IMR-90 (cell line): ENCODE measurements at regions not wholly inside any gene's neighbourhood (a gene's known extent, or its start where the extent isn't known, plus 50 kb on each side); places are given as distances from the start of the nearest gene placed in this dataset.

ENCODE experiments used
- ATAC-seq: fragments of 200-7000 bp; cut with Tn5 transposase; 2 replicates; pipeline ENCODE4 v1.9.1; 2020; ENCODE audit warnings: low read depth, mild to moderate bottlenecking, moderate library complexity
- BruUV-seq: library from RNA; stranded (reverse); fragments of 400-500 nt; replicated peaks from 2 replicates; lab custom pipeline; 2021; lab: Mats Ljungman, UMichigan
- CTCF ChIA-PET: fragments of 300-600 bp; formaldehyde crosslinking; extraction: SDS; loops from one replicate; lab custom pipeline; 2021; ENCODE audit warnings: antibody characterized with exemption; lab: Yijun Ruan, JAX
- POLR2A ChIA-PET: fragments of 300-600 bp; sonication (Branson Sonifier 250); formaldehyde crosslinking; loops from one replicate; lab custom pipeline; 2022; ENCODE audit warnings: antibody characterized with exemption; ENCODE audit not compliant: unreplicated experiment; lab: Charles Lee
- DNase-seq: peaks from one replicate; pipeline ENCODE4 v3.0.0; 2013
- H2AFZ ChIP-seq: replicated peaks from 2 replicates; pipeline ENCODE3; 2013; ENCODE audit warnings: low read length, mild to moderate bottlenecking; ENCODE audit not compliant: poor library complexity
- H2AK5ac ChIP-seq: 2 replicates; pipeline ENCODE4 v1.6.1; 2013; ENCODE audit warnings: low read depth, low read length, inconsistent platforms
- H2AK9ac ChIP-seq: replicated peaks from 2 replicates; pipeline ENCODE3; 2013; ENCODE audit warnings: mild to moderate bottlenecking, low read depth, low read length, moderate library complexity; ENCODE audit not compliant: poor library complexity
- H2BK120ac ChIP-seq: 2 replicates; pipeline ENCODE4 v1.6.1; 2013; ENCODE audit warnings: low read depth, low read length, inconsistent platforms
- H2BK15ac ChIP-seq: 3 replicates; pipeline ENCODE4 v1.6.1; 2013; ENCODE audit warnings: low read depth, low read length, inconsistent platforms
- H2BK20ac ChIP-seq: 2 replicates; pipeline ENCODE4 v1.6.1; 2013; ENCODE audit warnings: low read depth, mild to moderate bottlenecking, inconsistent platforms, low read length, moderate library complexity
- H2BK5ac ChIP-seq: 2 replicates; pipeline ENCODE4 v1.6.1; 2013; ENCODE audit warnings: mild to moderate bottlenecking, low read depth, low read length, inconsistent platforms; ENCODE audit not compliant: poor library complexity, severe bottlenecking
- H3K14ac ChIP-seq: replicated peaks from 2 replicates; pipeline ENCODE4 v1.6.1; 2013; ENCODE audit warnings: low read depth, low read length, inconsistent platforms
- H3K18ac ChIP-seq: 2 replicates; pipeline ENCODE4 v1.6.1; 2013; ENCODE audit warnings: low read depth, low read length, control low read depth
- H3K23ac ChIP-seq: 2 replicates; pipeline ENCODE4 v1.6.1; 2013; ENCODE audit warnings: low read depth, low read length, inconsistent platforms
- H3K27ac ChIP-seq: 2 replicates; pipeline ENCODE4 v1.5.1; 2013; ENCODE audit warnings: mild to moderate bottlenecking, control low read depth, low read length; ENCODE audit not compliant: insufficient read depth
- H3K27me3 ChIP-seq: 2 replicates; pipeline ENCODE4 v1.6.1; 2013; ENCODE audit warnings: low read length; ENCODE audit not compliant: control insufficient read depth, insufficient read depth
- H3K36me3 ChIP-seq: 2 replicates; pipeline ENCODE4 v1.6.1; 2013; ENCODE audit warnings: low read length, mixed read lengths; ENCODE audit not compliant: control insufficient read depth, insufficient read depth
- H3K4ac ChIP-seq: 2 replicates; pipeline ENCODE4 v1.6.1; 2013; ENCODE audit warnings: low read depth, low read length, inconsistent platforms
- H3K4me1 ChIP-seq: 2 replicates; pipeline ENCODE4 v1.6.1; 2013; ENCODE audit warnings: low read length, mixed read lengths; ENCODE audit not compliant: control insufficient read depth, insufficient read depth
- H3K4me2 ChIP-seq: 2 replicates; pipeline ENCODE4 v1.6.1; 2013; ENCODE audit warnings: low read depth, mild to moderate bottlenecking, control low read depth, low read length, moderate library complexity
- H3K4me3 ChIP-seq: 2 replicates; pipeline ENCODE4 v1.5.1; 2013; ENCODE audit warnings: low read depth, mild to moderate bottlenecking, control low read depth, low read length, moderate library complexity; ENCODE audit not compliant: insufficient read depth
- H3K56ac ChIP-seq: 2 replicates; pipeline ENCODE4 v1.6.1; 2013; ENCODE audit warnings: low read length, inconsistent platforms; ENCODE audit not compliant: insufficient read depth; ENCODE audit errors: extremely low read depth
- H3K79me1 ChIP-seq, 2 experiments: 2 replicates each; pipeline ENCODE4 v1.6.1; 2013; ENCODE audit warnings: low read length in 2 of 2, inconsistent platforms in 1 of 2, low read depth in 1 of 2
- H3K9ac ChIP-seq: 2 replicates; pipeline ENCODE4 v1.6.1; 2013; ENCODE audit warnings: low read depth, low read length, control low read depth
- H3K9me1 ChIP-seq: 2 replicates; pipeline ENCODE4 v1.6.1; 2013; ENCODE audit warnings: low read length, inconsistent platforms; ENCODE audit not compliant: insufficient read depth
- H3K9me3 ChIP-seq: 2 replicates; pipeline ENCODE4 v1.6.1; 2013; ENCODE audit warnings: low read length; ENCODE audit not compliant: control insufficient read depth, insufficient read depth
- H4K20me1 ChIP-seq: 2 replicates; pipeline ENCODE4 v1.6.1; 2013; ENCODE audit warnings: low read length, inconsistent platforms; ENCODE audit not compliant: insufficient read depth
- H4K5ac ChIP-seq: 2 replicates; pipeline ENCODE4 v1.6.1; 2013; ENCODE audit warnings: mild to moderate bottlenecking, low read depth, low read length, control low read depth
- H4K8ac ChIP-seq, 2 experiments: 2 replicates each; pipeline ENCODE4 v1.6.1; 2013; ENCODE audit warnings: low read depth in 2 of 2, low read length in 2 of 2, control low read depth in 1 of 2, inconsistent platforms in 1 of 2
- H4K91ac ChIP-seq: 2 replicates; pipeline ENCODE4 v1.6.1; 2013; ENCODE audit warnings: low read depth, low read length, inconsistent platforms; ENCODE audit not compliant: insufficient read depth
- BHLHE40 ChIP-seq: fragments of 150-350 bp; IDR thresholded peaks from 2 replicates; pipeline ENCODE4 v1.6.1; 2016; ENCODE audit warnings: mild to moderate bottlenecking, low read depth, low read length
- CEBPB ChIP-seq: IDR thresholded peaks from 2 replicates; pipeline ENCODE4 v1.6.1; 2012; ENCODE audit warnings: low read depth, low read length, improper control_type of control experiment
- CHD1 ChIP-seq: IDR thresholded peaks from 2 replicates; pipeline ENCODE4 v1.6.1; 2012; ENCODE audit warnings: low read depth, low read length, improper control_type of control experiment
- CTCF ChIP-seq: conservative IDR thresholded peaks from 2 replicates; pipeline ENCODE4 v1.5.1; 2012; ENCODE audit warnings: mild to moderate bottlenecking, low read depth, low read length, improper control_type of control experiment
- FOS ChIP-seq: fragments of 150-350 bp; IDR thresholded peaks from 2 replicates; pipeline ENCODE4 v1.6.1; 2016; ENCODE audit warnings: low read depth, low read length
- MAFK ChIP-seq: IDR thresholded peaks from 2 replicates; pipeline ENCODE4 v1.6.1; 2012; ENCODE audit warnings: low read depth, low read length, improper control_type of control experiment
- MAZ ChIP-seq: IDR thresholded peaks from 2 replicates; pipeline ENCODE4 v1.6.1; 2012; ENCODE audit warnings: low read depth, mild to moderate bottlenecking, low read length, improper control_type of control experiment, moderate library complexity, borderline replicate concordance
- MXI1 ChIP-seq: IDR thresholded peaks from 2 replicates; pipeline ENCODE4 v1.6.1; 2012; ENCODE audit warnings: low read depth, mild to moderate bottlenecking, low read length, moderate library complexity, borderline replicate concordance
- NFE2L2 ChIP-seq: fragments of 150-350 bp; IDR thresholded peaks from 2 replicates; pipeline ENCODE4 v1.6.1; 2016; ENCODE audit warnings: low read depth, mild to moderate bottlenecking, low read length
- POLR2A ChIP-seq: IDR thresholded peaks from 2 replicates; pipeline ENCODE4 v1.6.1; 2012; ENCODE audit warnings: mild to moderate bottlenecking, low read depth, low read length
- RAD21 ChIP-seq: IDR thresholded peaks from 2 replicates; pipeline ENCODE4 v1.6.1; 2012; ENCODE audit warnings: low read length, improper control_type of control experiment
- RCOR1 ChIP-seq: IDR thresholded peaks from 2 replicates; pipeline ENCODE4 v1.6.1; 2012; ENCODE audit warnings: mild to moderate bottlenecking, low read length, improper control_type of control experiment; ENCODE audit not compliant: insufficient replicate concordance
- RFX5 ChIP-seq: IDR thresholded peaks from 2 replicates; pipeline ENCODE4 v1.8.0; 2012; ENCODE audit warnings: low read depth, mild to moderate bottlenecking, low read length, moderate library complexity
- SMC3 ChIP-seq: fragments of 150-350 bp; IDR thresholded peaks from 2 replicates; pipeline ENCODE4 v1.6.1; 2016; ENCODE audit warnings: low read depth, mild to moderate bottlenecking, antibody characterized with exemption, low read length, moderate library complexity
- WGBS, 2 experiments: methylation state at CpG; one replicate each; pipeline versions ENCODE4 v1.1.5 to v1.1.7; 2013; ENCODE audit warnings: missing lambda C conversion rate in 2 of 2; ENCODE audit not compliant: insufficient read length in 1 of 2; ENCODE audit errors: extremely low coverage in 2 of 2; 5-methylcytosine and 5-hydroxymethylcytosine counted together
- dilution Hi-C: fragments of 300-500 bp; cut with HindIII; formaldehyde crosslinking; loops from one replicate; pipeline ENCODE4 v1.14.3; 2018; ENCODE audit warnings: low sequenced_read_pairs; ENCODE audit not compliant: unreplicated experiment
- in situ Hi-C: fragments of 300-500 bp; cut with MboI; formaldehyde crosslinking; loops from 3 replicates; pipeline ENCODE4 v1.14.3; 2019; ENCODE audit warnings: low sequenced_read_pairs, inconsistent platforms, mixed read lengths
- intact Hi-C: fragments of 100-400 bp; cut with micrococcal nuclease; formaldehyde crosslinking; loops from 2 replicates; pipeline ENCODE4 v1.10.0; 2022
- TF ChIP-seq, protein P1 (sequence below): fragments of 150-350 bp; IDR thresholded peaks from 2 replicates; pipeline ENCODE4 v1.6.1; 2016; ENCODE audit warnings: low read depth, mild to moderate bottlenecking, low read length, moderate library complexity, borderline replicate concordance
- TF ChIP-seq, protein P2 (sequence below): fragments of 150-350 bp; IDR thresholded peaks from 2 replicates; pipeline ENCODE4 v1.6.1; 2017; ENCODE audit warnings: mild to moderate bottlenecking, antibody characterized with exemption, low read length, low read depth

GRCh38 chr2:195552581-195552980 lies 104.4 kb upstream of the SLC39A10 start:
- no peak overlapping the region for H3K9ac ChIP-seq
- H4K8ac ChIP-seq = 0 out of 4 replicates have a peak overlapping the region, but pooled peaks of 1 of the 2 experiments have one; percentile 20
- H3K56ac ChIP-seq = no peak overlapping the region
- H3K79me1 ChIP-seq = no peaks in the 10 kb centered on the region
- H4K5ac ChIP-seq = no peak overlapping the region; the same call in 1 of the 2 replicates
- no peak overlapping the region for H2BK20ac ChIP-seq
- peak overlapping the region; percentile 61; the same call in 1 of the 2 replicates for H3K18ac ChIP-seq
- no peaks in the 10 kb centered on the region for H4K20me1 ChIP-seq
- no peak overlapping the region for H2AFZ ChIP-seq
- H3K9me3 ChIP-seq = peaks cover 7% of the 10 kb centered on the region
- H3K9me1 ChIP-seq = no peaks in the 10 kb centered on the region
- no peak overlapping the region for H3K23ac ChIP-seq
- no peak overlapping the region for H2BK120ac ChIP-seq
- no peak overlapping the region for H2BK5ac ChIP-seq
- TF ChIP-seq NFE2L2 (no peak), CEBPB (no peak), MXI1 (no peak), MAFK (no peak), CHD1 (no peak), SMC3 (no peak), MAZ (no peak), FOS (no peak), RFX5 (no peak), POLR2A (no peak), RAD21 (no peak), BHLHE40 (no peak), CTCF (no peak), RCOR1 (no peak)
- TF ChIP-seq, protein P1, sequence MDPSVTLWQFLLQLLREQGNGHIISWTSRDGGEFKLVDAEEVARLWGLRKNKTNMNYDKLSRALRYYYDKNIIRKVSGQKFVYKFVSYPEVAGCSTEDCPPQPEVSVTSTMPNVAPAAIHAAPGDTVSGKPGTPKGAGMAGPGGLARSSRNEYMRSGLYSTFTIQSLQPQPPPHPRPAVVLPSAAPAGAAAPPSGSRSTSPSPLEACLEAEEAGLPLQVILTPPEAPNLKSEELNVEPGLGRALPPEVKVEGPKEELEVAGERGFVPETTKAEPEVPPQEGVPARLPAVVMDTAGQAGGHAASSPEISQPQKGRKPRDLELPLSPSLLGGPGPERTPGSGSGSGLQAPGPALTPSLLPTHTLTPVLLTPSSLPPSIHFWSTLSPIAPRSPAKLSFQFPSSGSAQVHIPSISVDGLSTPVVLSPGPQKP = no peak
- TF ChIP-seq, protein P2, sequence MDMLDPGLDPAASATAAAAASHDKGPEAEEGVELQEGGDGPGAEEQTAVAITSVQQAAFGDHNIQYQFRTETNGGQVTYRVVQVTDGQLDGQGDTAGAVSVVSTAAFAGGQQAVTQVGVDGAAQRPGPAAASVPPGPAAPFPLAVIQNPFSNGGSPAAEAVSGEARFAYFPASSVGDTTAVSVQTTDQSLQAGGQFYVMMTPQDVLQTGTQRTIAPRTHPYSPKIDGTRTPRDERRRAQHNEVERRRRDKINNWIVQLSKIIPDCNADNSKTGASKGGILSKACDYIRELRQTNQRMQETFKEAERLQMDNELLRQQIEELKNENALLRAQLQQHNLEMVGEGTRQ = no peak
- no CpG with 5 or more reads among the region's 1 CpG for WGBS, 2 experiments
- CTCF ChIA-PET = no interaction called here
- H3K14ac ChIP-seq = no peak overlapping the region
- in situ Hi-C loops (no loop called here), dilution Hi-C loops (no loop called here), intact Hi-C loops (no loop called here)
- no peak overlapping the region for H3K27ac ChIP-seq
- H3K4me1 ChIP-seq = 0 out of 2 replicates have a peak, but pooled peaks cover 2% of the 10 kb centered on the region
- no peak overlapping the region for H2AK9ac ChIP-seq
- no peaks in the 10 kb centered on the region for H3K27me3 ChIP-seq
- no peak for DNase-seq
- no peak overlapping the region for H3K4me3 ChIP-seq
- H2AK5ac ChIP-seq = no peak overlapping the region
- BruUV-seq = no TSS peak
- no peak overlapping the region for H2BK15ac ChIP-seq
- no peak overlapping the region for H4K91ac ChIP-seq
- no peak for ATAC-seq
- H3K4me2 ChIP-seq = no peak overlapping the region
- POLR2A ChIA-PET = no interaction called here
- no peaks in the 10 kb centered on the region for H3K36me3 ChIP-seq
- H3K4ac ChIP-seq = no peak overlapping the region
